ENCODE measurements at regions not wholly inside any gene's neighbourhood (a gene's known extent, or its start where the extent isn't known, plus 50 kb on each side); places are given as distances from the start of the nearest gene placed in this dataset.

GRCh38 chr11:24297461-24297860, 199.4 kb upstream of the LUZP2 start:
- Histone ChIP-seq H3K4me3 (no peak overlapping the region), H3K79me2 (ENCODE audit: low read depth) (no peaks in the 10 kb centered on the region), H3K27me3 (no peaks in the 10 kb centered on the region), H3K27ac (no peak overlapping the region), H3F3A (ENCODE audit: low read depth) (no peaks in the 10 kb centered on the region), H3K4me2 (no peak overlapping the region), H3K9me3 (ENCODE audit: low read depth) (no peaks in the 10 kb centered on the region), H3K4me1 (no peaks in the 10 kb centered on the region), H4K20me1 (ENCODE audit: low read depth) (no peaks in the 10 kb centered on the region), H3K9ac (no peak overlapping the region), H2AFZ (replicated peaks) (no peak overlapping the region), H3K36me3 (no peaks in the 10 kb centered on the region)
- no peak for DNase-seq (ENCODE audit: low spot score)
- no peaks in the 10 kb centered on the region for H3K27me3 Mint-ChIP-seq (ENCODE audit: insufficient read depth, low read depth)
- TF ChIP-seq EZH2 (IDR thresholded peaks at IDR 0.05) = no peak
- no peak for TF ChIP-seq CTCF (IDR thresholded peaks at IDR 0.05)
- TF ChIP-seq EZH2phosphoT487 (IDR thresholded peaks at IDR 0.05) = no peak
- H3K27ac Mint-ChIP-seq = no peak overlapping the region
- H3K4me3 Mint-ChIP-seq = no peak overlapping the region
- peaks cover 17% of the 10 kb centered on the region for H3K4me1 Mint-ChIP-seq
- H3K36me3 Mint-ChIP-seq = no peaks in the 10 kb centered on the region
- peaks cover 4% of the 10 kb centered on the region for H3K9me3 Mint-ChIP-seq

GRCh38 chr11:24298146-24298545, 198.7 kb upstream of the LUZP2 start:
- H3F3A ChIP-seq (ENCODE audit: low read depth) = no peaks in the 10 kb centered on the region
- H3K9me3 ChIP-seq (ENCODE audit: low read depth) = no peaks in the 10 kb centered on the region
- Mint-ChIP-seq H3K27me3 (ENCODE audit: insufficient read depth, low read depth) (no peaks in the 10 kb centered on the region), H3K4me1 (peaks cover 17% of the 10 kb centered on the region), H3K4me3 (no peak overlapping the region), H3K9me3 (peaks cover 4% of the 10 kb centered on the region), H3K27ac (no peak overlapping the region), H3K36me3 (no peaks in the 10 kb centered on the region)
- H3K27ac ChIP-seq = no peak overlapping the region
- no peak overlapping the region for H2AFZ ChIP-seq (replicated peaks)
- H3K4me2 ChIP-seq = no peak overlapping the region
- no peak overlapping the region for H3K9ac ChIP-seq
- H3K4me3 ChIP-seq = no peak overlapping the region
- no peak for DNase-seq (ENCODE audit: low spot score)
- no peaks in the 10 kb centered on the region for H3K36me3 ChIP-seq
- no peaks in the 10 kb centered on the region for H3K4me1 ChIP-seq
- H3K27me3 ChIP-seq = no peaks in the 10 kb centered on the region
- no peaks in the 10 kb centered on the region for H3K79me2 ChIP-seq (ENCODE audit: low read depth)
- TF ChIP-seq CTCF (IDR thresholded peaks at IDR 0.05) (no peak), EZH2 (IDR thresholded peaks at IDR 0.05) (no peak), EZH2phosphoT487 (IDR thresholded peaks at IDR 0.05) (no peak)
- H4K20me1 ChIP-seq (ENCODE audit: low read depth) = no peaks in the 10 kb centered on the region

GRCh38 chr11:24311974-24312373, 184.9 kb upstream of the LUZP2 start:
- TF ChIP-seq CTCF (IDR thresholded peaks at IDR 0.05) (no peak), EZH2 (IDR thresholded peaks at IDR 0.05) (no peak), EZH2phosphoT487 (IDR thresholded peaks at IDR 0.05) (no peak)
- Histone ChIP-seq H3K79me2 (ENCODE audit: low read depth) (no peaks in the 10 kb centered on the region), H3K4me2 (no peak overlapping the region), H2AFZ (replicated peaks) (no peak overlapping the region), H3K27ac (no peak overlapping the region), H3K4me1 (no peaks in the 10 kb centered on the region), H3K9me3 (ENCODE audit: low read depth) (no peaks in the 10 kb centered on the region), H3K36me3 (no peaks in the 10 kb centered on the region), H3K27me3 (no peaks in the 10 kb centered on the region), H3K9ac (no peak overlapping the region), H3F3A (ENCODE audit: low read depth) (no peaks in the 10 kb centered on the region), H3K4me3 (no peak overlapping the region), H4K20me1 (ENCODE audit: low read depth) (no peaks in the 10 kb centered on the region)
- H3K4me1 Mint-ChIP-seq = no peaks in the 10 kb centered on the region
- peaks cover 18% of the 10 kb centered on the region for H3K9me3 Mint-ChIP-seq
- no peak overlapping the region for H3K27ac Mint-ChIP-seq
- DNase-seq (ENCODE audit: low spot score) = no peak
- H3K4me3 Mint-ChIP-seq = no peak overlapping the region
- H3K27me3 Mint-ChIP-seq (ENCODE audit: insufficient read depth, low read depth) = peaks cover 2% of the 10 kb centered on the region
- peaks cover 3% of the 10 kb centered on the region for H3K36me3 Mint-ChIP-seq

Measured in neural progenitor cell (in vitro differentiated cells).